ENCODE measurements at regions not wholly inside any gene's neighbourhood (a gene's known extent, or its start where the extent isn't known, plus 50 kb on each side); places are given as distances from the start of the nearest gene placed in this dataset.

- H3K36me3 ChIP-seq = no peaks in the 10 kb centered on the region
- H3K4me3 ChIP-seq = no peak overlapping the region
- H3K27ac ChIP-seq = no peak overlapping the region
- no peaks in the 10 kb centered on the region for H3K27me3 ChIP-seq
- DNase-seq (ENCODE audit: low read depth in 1 of 2, low spot score in 1 of 2) = no peak
- H3K9me3 ChIP-seq (ENCODE audit: low read depth) = peaks cover 2% of the 10 kb centered on the region
- peaks cover 18% of the 10 kb centered on the region for H3K4me1 ChIP-seq (ENCODE audit: low read depth)
- TF ChIP-seq, protein P1, sequence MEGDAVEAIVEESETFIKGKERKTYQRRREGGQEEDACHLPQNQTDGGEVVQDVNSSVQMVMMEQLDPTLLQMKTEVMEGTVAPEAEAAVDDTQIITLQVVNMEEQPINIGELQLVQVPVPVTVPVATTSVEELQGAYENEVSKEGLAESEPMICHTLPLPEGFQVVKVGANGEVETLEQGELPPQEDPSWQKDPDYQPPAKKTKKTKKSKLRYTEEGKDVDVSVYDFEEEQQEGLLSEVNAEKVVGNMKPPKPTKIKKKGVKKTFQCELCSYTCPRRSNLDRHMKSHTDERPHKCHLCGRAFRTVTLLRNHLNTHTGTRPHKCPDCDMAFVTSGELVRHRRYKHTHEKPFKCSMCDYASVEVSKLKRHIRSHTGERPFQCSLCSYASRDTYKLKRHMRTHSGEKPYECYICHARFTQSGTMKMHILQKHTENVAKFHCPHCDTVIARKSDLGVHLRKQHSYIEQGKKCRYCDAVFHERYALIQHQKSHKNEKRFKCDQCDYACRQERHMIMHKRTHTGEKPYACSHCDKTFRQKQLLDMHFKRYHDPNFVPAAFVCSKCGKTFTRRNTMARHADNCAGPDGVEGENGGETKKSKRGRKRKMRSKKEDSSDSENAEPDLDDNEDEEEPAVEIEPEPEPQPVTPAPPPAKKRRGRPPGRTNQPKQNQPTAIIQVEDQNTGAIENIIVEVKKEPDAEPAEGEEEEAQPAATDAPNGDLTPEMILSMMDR (IDR thresholded peaks at IDR 0.05; ENCODE audit: low read depth, low read length) = no peak
These were observed 307.2 kb downstream of the PTEN start for GRCh38 chr10:88170628-88171027.

- Histone ChIP-seq H3K4me3 (no peak overlapping the region), H3K27ac (no peak overlapping the region), H3K36me3 (no peaks in the 10 kb centered on the region), H3K4me1 (ENCODE audit: low read depth) (peaks cover 5% of the 10 kb centered on the region), H3K9me3 (ENCODE audit: low read depth) (peaks cover 2% of the 10 kb centered on the region), H3K27me3 (no peaks in the 10 kb centered on the region)
- DNase-seq (ENCODE audit: low read depth in 1 of 2, low spot score in 1 of 2) = no peak
- TF ChIP-seq, protein P1 (IDR thresholded peaks at IDR 0.05; ENCODE audit: low read depth, low read length) = no peak
These were observed 308.7 kb downstream of the PTEN start for GRCh38 chr10:88172159-88172558.

DNA sequence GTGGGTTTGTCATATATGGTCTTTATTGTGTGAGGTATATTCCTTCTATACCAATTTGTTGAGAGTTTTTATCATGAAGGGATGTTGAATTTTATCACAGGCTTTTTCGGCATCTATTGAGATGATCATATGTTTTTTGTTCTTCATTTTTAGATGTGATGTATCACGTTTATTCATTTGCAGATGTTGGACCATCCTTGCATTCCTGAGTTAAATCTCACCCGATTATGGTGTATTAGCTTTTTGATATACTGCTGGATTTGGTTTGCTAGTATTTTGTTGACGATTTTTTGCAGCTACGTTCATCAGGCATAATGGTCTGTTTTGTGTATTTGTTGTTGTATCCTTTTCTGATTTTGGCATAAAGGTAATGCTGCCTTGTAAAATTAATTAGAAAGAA lies 311.0 kb downstream of the PTEN start:
- H3K27me3 ChIP-seq = no peaks in the 10 kb centered on the region
- no peak overlapping the region for H3K4me3 ChIP-seq
- TF ChIP-seq, protein P1 (IDR thresholded peaks at IDR 0.05; ENCODE audit: low read depth, low read length) = no peak
- no peaks in the 10 kb centered on the region for H3K9me3 ChIP-seq (ENCODE audit: low read depth)
- DNase-seq (ENCODE audit: low read depth in 1 of 2, low spot score in 1 of 2) = no peak
- no peak overlapping the region for H3K27ac ChIP-seq
- no peaks in the 10 kb centered on the region for H3K4me1 ChIP-seq (ENCODE audit: low read depth)
- H3K36me3 ChIP-seq = no peaks in the 10 kb centered on the region

- Histone ChIP-seq H3K9me3 (ENCODE audit: low read depth) (no peaks in the 10 kb centered on the region), H3K27ac (no peak overlapping the region), H3K36me3 (no peaks in the 10 kb centered on the region), H3K4me3 (no peak overlapping the region), H3K4me1 (ENCODE audit: low read depth) (no peaks in the 10 kb centered on the region), H3K27me3 (no peaks in the 10 kb centered on the region)
- TF ChIP-seq, protein P1 (IDR thresholded peaks at IDR 0.05; ENCODE audit: low read depth, low read length) = no peak
- no peak for DNase-seq (ENCODE audit: low read depth in 1 of 2, low spot score in 1 of 2)
These were observed 315.3 kb downstream of the PTEN start for GRCh38 chr10:88178758-88179157.

DNA sequence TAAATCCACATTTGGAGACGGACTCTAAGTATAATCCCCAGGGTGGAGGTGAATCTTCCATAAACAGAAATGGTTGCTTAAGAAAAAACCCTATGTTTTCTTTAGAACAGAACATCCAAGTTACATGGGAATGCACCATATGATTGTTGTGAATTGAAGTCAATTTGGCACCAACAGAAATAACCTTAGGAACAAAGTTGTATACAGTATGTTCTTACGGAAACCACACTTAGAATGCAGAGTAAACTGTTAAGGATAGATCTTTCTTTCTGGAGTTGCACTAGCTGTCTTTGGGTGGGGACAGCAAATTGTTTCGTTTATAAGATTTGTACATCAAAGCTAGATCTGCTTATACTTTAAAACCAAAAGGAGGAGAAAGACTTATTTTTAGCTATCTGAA lies 316.4 kb downstream of the PTEN start:
- Histone ChIP-seq H3K4me3 (no peak overlapping the region), H3K27me3 (no peaks in the 10 kb centered on the region), H3K27ac (no peak overlapping the region), H3K4me1 (ENCODE audit: low read depth) (no peaks in the 10 kb centered on the region), H3K36me3 (no peaks in the 10 kb centered on the region), H3K9me3 (ENCODE audit: low read depth) (no peaks in the 10 kb centered on the region)
- TF ChIP-seq, protein P1 (IDR thresholded peaks at IDR 0.05; ENCODE audit: low read depth, low read length) = no peak
- no peak for DNase-seq (ENCODE audit: low read depth in 1 of 2, low spot score in 1 of 2)
